Tibial nerve (tissue), 3 donors: ENCODE measurements at regions not wholly inside any gene's neighbourhood (a gene's known extent, or its start where the extent isn't known, plus 50 kb on each side); places are given as distances from the start of the nearest gene placed in this dataset.

Experiments
- POLR2A ChIP-seq, 2 donors: fragments of 450-650 bp; IDR thresholded peaks; one replicate each; pipeline ENCODE4 v1.6.1; 2017; ENCODE audit warnings: antibody characterized with exemption in 2 of 2, mild to moderate bottlenecking in 2 of 2, moderate library complexity in 2 of 2
- TF ChIP-seq, protein P1 (sequence below), 5 experiments: fragments of 200-600 bp in 3 of 5; fragments of 450-650 bp in 2 of 5; sonication (generic) in 3 of 5; IDR thresholded peaks; one replicate each; pipeline ENCODE4 v1.5.1; 2016 to 2019; ENCODE audit warnings: antibody characterized with exemption in 5 of 5, mild to moderate bottlenecking in 3 of 5, moderate library complexity in 2 of 5

DNA sequence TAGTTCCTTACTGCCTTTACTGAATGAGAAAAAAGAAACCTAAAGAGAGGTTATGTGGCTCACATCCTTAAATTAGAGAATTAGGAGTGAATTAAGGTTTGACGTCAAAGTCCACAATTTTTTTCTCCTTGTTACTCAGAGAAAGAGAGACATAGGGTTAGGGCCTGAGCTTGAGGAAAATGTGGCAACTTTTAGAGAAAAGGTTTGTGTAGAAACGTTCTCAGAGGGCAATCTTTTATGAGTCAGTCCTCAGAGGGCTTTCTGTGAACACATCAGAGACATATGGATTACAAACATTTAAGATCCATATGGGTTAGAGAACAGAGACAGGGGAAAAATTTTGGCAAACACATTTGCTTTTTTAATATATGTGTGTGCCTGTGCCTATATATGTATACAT, 242.8 kb downstream of the TGFB2 start:
- TF ChIP-seq, protein P1, sequence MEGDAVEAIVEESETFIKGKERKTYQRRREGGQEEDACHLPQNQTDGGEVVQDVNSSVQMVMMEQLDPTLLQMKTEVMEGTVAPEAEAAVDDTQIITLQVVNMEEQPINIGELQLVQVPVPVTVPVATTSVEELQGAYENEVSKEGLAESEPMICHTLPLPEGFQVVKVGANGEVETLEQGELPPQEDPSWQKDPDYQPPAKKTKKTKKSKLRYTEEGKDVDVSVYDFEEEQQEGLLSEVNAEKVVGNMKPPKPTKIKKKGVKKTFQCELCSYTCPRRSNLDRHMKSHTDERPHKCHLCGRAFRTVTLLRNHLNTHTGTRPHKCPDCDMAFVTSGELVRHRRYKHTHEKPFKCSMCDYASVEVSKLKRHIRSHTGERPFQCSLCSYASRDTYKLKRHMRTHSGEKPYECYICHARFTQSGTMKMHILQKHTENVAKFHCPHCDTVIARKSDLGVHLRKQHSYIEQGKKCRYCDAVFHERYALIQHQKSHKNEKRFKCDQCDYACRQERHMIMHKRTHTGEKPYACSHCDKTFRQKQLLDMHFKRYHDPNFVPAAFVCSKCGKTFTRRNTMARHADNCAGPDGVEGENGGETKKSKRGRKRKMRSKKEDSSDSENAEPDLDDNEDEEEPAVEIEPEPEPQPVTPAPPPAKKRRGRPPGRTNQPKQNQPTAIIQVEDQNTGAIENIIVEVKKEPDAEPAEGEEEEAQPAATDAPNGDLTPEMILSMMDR (IDR thresholded peaks at IDR 0.05) = no peak
- no peak for TF ChIP-seq POLR2A (IDR thresholded peaks at IDR 0.05)
